Gastrocnemius medialis (tissue), 4 donors: ENCODE measurements at regions not wholly inside any gene's neighbourhood (a gene's known extent, or its start where the extent isn't known, plus 50 kb on each side); places are given as distances from the start of the nearest gene placed in this dataset.

Source experiments
- POLR2A ChIP-seq, 2 donors: fragments of 450-650 bp; IDR thresholded peaks; one replicate each; pipeline ENCODE4 v1.6.1; 2017; ENCODE audit warnings: antibody characterized with exemption in 2 of 2, mild to moderate bottlenecking in 2 of 2, moderate library complexity in 2 of 2
- TF ChIP-seq, protein P1 (sequence below), 5 experiments: fragments of 450-650 bp in 3 of 5; fragments of 200-600 bp in 2 of 5; sonication (generic) in 2 of 5; IDR thresholded peaks in 4 of 5; conservative IDR thresholded peaks in 1 of 5; 1 replicate in 4 of 5; 2 replicates in 1 of 5; pipeline ENCODE4 v1.5.1; 2016 to 2019; ENCODE audit warnings: antibody characterized with exemption in 5 of 5, mild to moderate bottlenecking in 3 of 5, moderate library complexity in 3 of 5

DNA sequence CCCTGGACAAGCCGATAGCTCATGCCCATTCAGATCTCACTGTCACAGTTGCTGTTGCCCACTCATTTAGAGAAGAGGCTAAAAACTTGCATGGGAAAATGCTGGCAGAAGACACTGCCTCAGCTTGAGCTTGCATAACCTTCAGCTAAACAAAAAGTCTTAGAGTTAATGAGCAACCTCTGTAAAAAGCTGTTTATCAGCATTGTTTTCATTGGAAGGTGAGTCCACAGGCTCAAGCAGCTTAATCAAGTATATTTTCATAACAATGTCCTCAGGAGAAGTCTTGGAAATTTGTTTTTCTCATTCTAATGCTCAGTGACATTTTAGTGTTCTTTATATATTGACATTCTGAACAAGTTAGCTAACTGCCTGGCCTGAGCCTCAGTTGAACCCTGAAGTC is 872.9 kb downstream of the TMTC2 start:
- TF ChIP-seq, protein P1, sequence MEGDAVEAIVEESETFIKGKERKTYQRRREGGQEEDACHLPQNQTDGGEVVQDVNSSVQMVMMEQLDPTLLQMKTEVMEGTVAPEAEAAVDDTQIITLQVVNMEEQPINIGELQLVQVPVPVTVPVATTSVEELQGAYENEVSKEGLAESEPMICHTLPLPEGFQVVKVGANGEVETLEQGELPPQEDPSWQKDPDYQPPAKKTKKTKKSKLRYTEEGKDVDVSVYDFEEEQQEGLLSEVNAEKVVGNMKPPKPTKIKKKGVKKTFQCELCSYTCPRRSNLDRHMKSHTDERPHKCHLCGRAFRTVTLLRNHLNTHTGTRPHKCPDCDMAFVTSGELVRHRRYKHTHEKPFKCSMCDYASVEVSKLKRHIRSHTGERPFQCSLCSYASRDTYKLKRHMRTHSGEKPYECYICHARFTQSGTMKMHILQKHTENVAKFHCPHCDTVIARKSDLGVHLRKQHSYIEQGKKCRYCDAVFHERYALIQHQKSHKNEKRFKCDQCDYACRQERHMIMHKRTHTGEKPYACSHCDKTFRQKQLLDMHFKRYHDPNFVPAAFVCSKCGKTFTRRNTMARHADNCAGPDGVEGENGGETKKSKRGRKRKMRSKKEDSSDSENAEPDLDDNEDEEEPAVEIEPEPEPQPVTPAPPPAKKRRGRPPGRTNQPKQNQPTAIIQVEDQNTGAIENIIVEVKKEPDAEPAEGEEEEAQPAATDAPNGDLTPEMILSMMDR (IDR thresholded peaks at IDR 0.05 in 4 of 5, conservative IDR thresholded peaks at IDR 0.05 in 1 of 5), result no peak
- no peak for TF ChIP-seq POLR2A (IDR thresholded peaks at IDR 0.05)
